HG03342 (cell line): ENCODE measurements at regions not wholly inside any gene's neighbourhood (a gene's known extent, or its start where the extent isn't known, plus 50 kb on each side); places are given as distances from the start of the nearest gene placed in this dataset.

Source experiments
- ATAC-seq: cut with Tn5 transposase; IDR thresholded peaks from one replicate; pipeline ENCODE4 v1.9.1; 2021; ENCODE audit warnings: mild to moderate bottlenecking, moderate library complexity; ENCODE audit not compliant: unreplicated experiment

DNA sequence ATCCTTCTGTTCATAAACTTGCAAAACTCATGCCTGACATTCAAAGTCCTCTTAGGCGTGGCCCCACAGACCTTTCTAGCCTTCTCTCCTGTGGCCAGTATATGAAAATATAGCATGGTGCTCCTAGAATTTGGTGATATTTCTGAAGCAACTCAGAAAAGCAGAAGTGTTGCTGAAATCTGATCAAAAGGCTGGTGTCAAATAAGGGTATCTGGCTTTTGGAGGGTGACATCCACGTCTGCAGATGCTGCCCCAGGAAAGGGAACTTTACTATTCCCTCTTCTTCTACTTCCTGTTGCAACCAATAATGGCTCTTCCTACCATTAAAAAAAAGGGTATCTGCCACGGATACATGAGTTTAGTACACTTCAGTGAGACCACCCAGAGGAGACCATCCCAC, 83.9 kb upstream of the RPS6KA3 start:
- no peak for ATAC-seq

DNA sequence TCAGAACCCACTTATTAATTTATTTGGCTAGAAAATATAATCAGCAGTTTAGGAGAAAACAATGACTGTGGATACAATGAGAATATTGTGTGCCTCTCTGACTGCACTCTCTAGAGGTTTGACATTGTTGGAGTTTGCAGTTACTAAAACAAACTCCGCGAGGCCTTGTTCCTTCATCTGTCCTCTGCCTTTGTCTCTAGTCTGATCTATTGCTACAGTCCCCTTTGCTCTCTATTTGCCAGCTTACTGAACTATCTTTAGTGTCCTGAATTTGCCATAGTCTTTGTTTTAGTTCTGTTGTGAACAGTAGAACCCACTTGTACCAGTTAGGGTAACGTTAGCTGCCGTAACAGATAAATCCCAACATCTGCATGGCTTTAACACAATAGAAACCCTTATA, 81.4 kb upstream of the RPS6KA3 start:
- no peak for ATAC-seq

DNA sequence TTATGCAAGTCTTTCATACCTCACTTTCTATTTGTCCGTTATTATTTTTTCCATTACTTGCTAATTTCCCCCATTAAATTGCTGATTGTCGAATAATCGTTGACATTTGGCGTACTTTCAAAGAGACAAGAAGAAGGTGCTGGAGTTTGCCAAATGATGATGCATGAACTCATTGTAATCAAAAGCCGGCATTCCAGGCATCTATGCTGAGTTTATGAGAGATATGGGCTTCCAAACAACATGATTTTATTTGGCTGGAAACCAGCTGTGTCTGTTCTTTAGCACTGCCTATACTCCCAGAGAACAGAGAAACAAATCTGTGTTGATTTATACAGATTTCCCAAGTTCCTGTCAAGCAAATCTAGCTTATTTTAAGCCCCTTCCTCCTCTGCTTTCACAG, 80.8 kb upstream of the RPS6KA3 start:
- ATAC-seq = no peak

DNA sequence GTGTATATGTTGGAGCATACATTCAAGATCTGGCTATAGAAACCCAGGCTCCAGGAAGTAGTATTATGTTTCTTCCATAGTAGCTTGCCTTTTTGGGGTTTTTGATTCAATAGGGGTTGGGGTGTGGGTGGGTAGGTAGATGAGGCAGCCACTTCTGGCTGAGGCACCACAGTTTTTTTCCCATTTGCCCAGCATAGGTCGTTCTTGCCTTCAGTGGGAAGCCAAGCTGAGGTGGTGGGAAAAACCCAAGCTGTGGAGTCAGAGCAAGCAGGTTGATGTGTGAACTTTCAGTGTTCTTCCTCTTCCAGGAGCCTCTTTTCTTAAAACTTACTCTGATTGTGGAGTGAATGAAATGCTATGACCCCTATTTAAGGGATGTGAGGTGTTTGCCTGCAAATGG, 67.0 kb upstream of the RPS6KA3 start:
- ATAC-seq = no peak

DNA sequence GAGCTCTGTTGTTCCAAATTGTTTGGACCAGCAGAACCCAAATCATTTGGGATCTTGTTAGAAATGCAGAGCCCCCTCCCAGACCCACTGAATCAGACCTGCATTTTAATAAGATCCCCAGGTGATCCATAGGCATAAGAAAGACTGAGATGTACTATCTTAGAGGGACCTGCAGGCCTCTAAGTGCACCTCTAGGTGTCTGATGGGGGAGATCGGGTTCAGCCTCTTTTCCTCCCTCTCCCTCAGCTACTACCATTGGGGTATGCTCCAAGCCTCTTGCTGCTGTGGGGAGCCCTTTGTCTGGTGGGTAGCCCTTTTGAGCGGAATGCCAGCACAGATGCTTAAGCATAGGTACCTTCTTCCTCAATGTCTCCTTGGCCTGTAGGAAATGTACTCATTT, 63.8 kb upstream of the RPS6KA3 start:
- no peak for ATAC-seq

DNA sequence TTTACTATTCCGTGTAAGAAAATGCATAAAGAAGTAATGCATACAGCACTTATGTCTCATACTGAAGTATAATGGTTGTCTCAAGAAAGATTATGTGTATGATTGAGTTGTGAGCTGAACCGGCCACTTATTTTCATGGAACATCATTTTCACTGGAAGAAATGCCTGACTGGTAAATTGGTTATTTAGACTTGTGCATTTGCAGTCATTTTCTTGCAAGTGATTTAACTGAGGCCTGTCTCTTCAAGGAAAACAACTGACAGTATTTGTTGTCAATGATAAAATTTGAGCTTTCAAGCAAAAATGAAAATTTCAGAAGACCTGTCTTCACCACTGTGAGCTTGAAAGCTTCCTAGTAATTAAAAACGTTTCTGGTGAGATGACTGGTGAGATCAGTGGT, 62.7 kb upstream of the RPS6KA3 start:
- no peak for ATAC-seq

DNA sequence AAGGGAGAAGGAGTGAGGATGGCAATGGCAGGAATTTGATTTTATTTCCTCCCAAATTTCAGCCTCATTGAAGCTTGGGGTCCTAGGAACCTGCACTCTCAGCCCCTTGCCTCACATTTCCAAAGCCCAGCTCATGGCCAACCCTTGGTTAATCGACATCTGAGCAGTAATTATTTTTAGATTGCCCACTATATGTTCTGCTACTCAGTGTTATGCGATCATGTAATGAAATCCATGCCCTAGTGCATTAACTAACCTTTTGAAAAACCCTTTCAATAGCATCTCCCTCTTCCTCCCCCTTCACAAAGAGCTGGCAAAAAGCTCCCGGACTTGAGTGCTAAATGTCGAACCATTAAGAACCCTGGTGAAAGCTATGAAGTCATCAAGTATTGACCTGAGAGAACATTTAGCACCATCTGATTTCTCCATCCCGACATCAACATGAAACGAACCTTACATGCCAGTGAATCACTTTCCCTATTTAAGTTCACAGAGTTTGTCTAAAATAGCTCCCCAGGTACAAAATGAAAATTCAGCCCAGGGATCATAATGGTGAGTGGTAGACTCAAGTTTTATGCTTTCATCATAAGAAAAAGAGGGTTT, 59.2 kb upstream of the RPS6KA3 start:
- no peak for ATAC-seq

DNA sequence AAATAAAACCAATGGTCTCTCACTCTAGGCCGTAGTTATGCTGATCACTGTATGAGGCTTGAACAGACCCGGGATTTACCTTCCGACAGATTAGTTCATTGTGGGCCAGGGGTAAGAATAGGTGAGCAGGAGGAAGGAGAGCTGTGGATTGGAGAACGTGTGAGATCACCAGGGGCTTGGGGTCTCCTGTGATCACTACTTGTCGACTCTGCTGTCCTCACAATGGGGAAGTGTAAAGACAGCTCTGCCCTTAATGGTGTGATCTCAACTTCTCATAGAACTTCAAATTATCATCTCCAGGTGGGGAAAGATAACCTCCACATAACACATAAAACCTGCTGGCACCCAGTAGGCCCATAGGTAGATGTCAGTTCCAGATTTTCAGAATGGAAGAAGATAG, 56.2 kb upstream of the RPS6KA3 start:
- ATAC-seq = no peak

DNA sequence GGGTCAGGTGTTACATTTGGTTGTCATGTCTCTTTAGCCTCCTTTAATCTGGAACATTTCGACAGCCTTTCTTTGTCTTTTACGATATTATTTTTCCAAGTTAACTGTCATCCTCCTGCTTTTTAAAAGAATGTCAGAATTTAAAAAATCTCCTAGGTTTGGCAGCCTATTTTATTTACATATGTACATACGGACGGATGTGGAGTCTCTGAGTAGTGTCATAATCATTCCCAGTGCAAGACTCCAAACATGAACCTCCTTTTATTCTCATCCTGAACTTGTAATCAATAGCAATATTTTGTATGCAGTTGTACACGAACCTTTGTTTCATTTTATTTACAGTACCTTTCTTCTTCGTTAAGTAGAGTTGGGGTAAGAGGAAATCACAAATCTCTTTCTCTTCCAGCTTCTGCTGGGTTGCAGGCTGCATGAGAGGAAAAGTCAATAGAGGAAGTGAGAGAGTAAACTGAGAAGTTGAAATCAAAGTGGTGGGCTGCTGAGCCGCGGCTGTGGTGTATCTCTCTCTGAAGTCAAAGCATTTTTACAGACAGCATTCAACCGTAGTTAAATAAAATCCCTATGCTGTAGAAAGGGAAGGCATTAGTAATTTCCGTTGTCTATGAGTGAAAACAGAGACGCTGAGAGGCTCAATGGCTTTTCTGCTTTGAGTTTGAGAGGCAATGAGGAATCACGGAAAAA, 53.9 kb upstream of the RPS6KA3 start:
- ATAC-seq = peak; percentile 95

DNA sequence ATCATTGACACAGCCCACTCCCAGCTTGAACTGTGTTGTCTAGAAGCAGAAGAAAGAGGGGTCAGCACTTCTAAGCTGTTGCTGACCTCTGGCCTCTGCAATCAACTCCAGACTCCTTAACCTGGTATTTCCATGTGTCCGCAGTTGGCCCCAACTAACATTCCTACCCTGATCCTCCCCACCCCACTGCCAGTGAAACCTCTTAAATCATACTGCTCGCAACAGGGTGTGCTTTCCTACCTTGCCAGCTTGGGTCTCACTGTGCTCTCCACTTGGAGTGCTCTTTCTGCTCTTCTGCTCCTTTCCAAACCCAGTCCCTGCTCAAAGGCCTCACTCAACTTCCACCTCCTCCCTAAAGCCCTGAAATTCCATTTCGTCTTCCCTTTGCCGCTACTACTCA, 52.3 kb upstream of the RPS6KA3 start:
- no peak for ATAC-seq

DNA sequence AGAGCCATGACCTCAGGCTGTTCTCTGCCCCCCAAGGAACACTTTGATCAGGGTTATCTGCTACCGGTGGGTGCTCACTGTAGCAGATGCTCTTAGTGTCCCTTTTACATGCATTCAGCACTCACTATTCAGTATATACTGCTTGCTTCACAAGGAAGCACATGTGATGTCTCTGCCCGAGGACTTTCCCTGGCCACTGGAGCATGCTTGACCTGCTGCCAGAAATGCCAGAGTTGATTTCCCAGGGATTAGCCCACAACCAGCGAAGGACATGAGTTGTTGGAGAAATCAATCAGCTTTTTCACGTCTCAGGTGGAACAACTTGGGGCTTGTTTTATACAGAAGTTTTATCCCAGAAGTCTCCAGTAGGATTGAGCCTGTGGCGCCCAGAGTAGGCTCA, 51.2 kb upstream of the RPS6KA3 start:
- no peak for ATAC-seq
